ENCODE measurements at regions not wholly inside any gene's neighbourhood (a gene's known extent, or its start where the extent isn't known, plus 50 kb on each side); places are given as distances from the start of the nearest gene placed in this dataset.

- Histone ChIP-seq H3K4me2 (ENCODE audit: insufficient read depth, low read length) (no peak overlapping the region), H3K27ac (ENCODE audit: extremely low read depth, low read depth, low read length) (no peak overlapping the region), H4K20me1 (replicated peaks; ENCODE audit: control insufficient read depth, insufficient read depth, low read length) (no peaks in the 10 kb centered on the region), H3K79me2 (ENCODE audit: control insufficient read depth, insufficient read depth, low read length) (no peaks in the 10 kb centered on the region), H3K4me3 (no peak overlapping the region), H3K9ac (ENCODE audit: insufficient read depth in 1 of 2, low read depth in 2 of 2, low read length in 2 of 2) (no peak overlapping the region), H3K36me3 (ENCODE audit: control insufficient read depth, insufficient read depth, low read length) (no peaks in the 10 kb centered on the region), H3K9me3 (replicated peaks; ENCODE audit: control insufficient read depth, insufficient read depth, low read depth, low read length) (no peaks in the 10 kb centered on the region), H2AFZ (ENCODE audit: low read depth, low read length) (no peak overlapping the region), H3K27me3 (ENCODE audit: control insufficient read depth in 2 of 2, insufficient read depth in 2 of 2, low read length in 2 of 2) (peaks cover 2 to 12% of the 10 kb centered on the region in 2 experiments; a peak in 4 of 5 replicates), H3K9me1 (ENCODE audit: control insufficient read depth, insufficient read depth, low read length) (no peaks in the 10 kb centered on the region), H3K4me1 (replicated peaks in 1 of 2; ENCODE audit: control insufficient read depth in 2 of 2, insufficient read depth in 2 of 2, low read length in 2 of 2) (no peaks in the 10 kb centered on the region; a peak in 1 of 5 replicates)
- ATAC-seq (no peak), FAIRE-seq (no peak), DNase-seq (ENCODE audit: extremely low read depth in 1 of 4, low spot score in 3 of 4) (no peak)
- ChIA-PET CTCF (ENCODE audit: low intra/inter-chr PET ratio) (no interaction called here), POLR2A (no interaction called here)
- WGBS (ENCODE audit: insufficient coverage, low coverage, missing lambda C conversion rate), result 5% methylated on average over 5 of the region's 5 CpGs
- BruUV-seq (replicated peaks), result no TSS peak
- intact Hi-C loops (cut with micrococcal nuclease) (no loop called here), in situ Hi-C loops (cut with MboI) (no loop called here)
- TF ChIP-seq ELF2 (CRISPR knock-in tag; IDR thresholded peaks at IDR 0.05) (no peak), TFAM (CRISPR knock-in tag; conservative IDR thresholded peaks at IDR 0.05) (no peak), MEF2A (IDR thresholded peaks at IDR 0.05; ENCODE audit: control insufficient read depth, low read depth, low read length) (no peak), NCOA6 (IDR thresholded peaks at IDR 0.05) (no peak), CC2D1A (IDR thresholded peaks at IDR 0.05) (no peak), ZNF778 (CRISPR knock-in tag; IDR thresholded peaks at IDR 0.05) (no peak), EP300 (IDR thresholded peaks at IDR 0.05; ENCODE audit: low read length) (no peak), BRD4 (IDR thresholded peaks at IDR 0.05) (no peak), ETV1 (tag; conservative IDR thresholded peaks at IDR 0.05; ENCODE audit: low read depth) (no peak), SIN3A (IDR thresholded peaks at IDR 0.05; ENCODE audit: borderline replicate concordance in 2 of 2, control insufficient read depth in 1 of 2, low read depth in 2 of 2, low read length in 2 of 2) (no peak)
- TF ChIP-seq, protein P1, sequence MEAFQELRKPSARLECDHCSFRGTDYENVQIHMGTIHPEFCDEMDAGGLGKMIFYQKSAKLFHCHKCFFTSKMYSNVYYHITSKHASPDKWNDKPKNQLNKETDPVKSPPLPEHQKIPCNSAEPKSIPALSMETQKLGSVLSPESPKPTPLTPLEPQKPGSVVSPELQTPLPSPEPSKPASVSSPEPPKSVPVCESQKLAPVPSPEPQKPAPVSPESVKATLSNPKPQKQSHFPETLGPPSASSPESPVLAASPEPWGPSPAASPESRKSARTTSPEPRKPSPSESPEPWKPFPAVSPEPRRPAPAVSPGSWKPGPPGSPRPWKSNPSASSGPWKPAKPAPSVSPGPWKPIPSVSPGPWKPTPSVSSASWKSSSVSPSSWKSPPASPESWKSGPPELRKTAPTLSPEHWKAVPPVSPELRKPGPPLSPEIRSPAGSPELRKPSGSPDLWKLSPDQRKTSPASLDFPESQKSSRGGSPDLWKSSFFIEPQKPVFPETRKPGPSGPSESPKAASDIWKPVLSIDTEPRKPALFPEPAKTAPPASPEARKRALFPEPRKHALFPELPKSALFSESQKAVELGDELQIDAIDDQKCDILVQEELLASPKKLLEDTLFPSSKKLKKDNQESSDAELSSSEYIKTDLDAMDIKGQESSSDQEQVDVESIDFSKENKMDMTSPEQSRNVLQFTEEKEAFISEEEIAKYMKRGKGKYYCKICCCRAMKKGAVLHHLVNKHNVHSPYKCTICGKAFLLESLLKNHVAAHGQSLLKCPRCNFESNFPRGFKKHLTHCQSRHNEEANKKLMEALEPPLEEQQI (IDR thresholded peaks at IDR 0.05), result no peak
- TF ChIP-seq, protein P2, sequence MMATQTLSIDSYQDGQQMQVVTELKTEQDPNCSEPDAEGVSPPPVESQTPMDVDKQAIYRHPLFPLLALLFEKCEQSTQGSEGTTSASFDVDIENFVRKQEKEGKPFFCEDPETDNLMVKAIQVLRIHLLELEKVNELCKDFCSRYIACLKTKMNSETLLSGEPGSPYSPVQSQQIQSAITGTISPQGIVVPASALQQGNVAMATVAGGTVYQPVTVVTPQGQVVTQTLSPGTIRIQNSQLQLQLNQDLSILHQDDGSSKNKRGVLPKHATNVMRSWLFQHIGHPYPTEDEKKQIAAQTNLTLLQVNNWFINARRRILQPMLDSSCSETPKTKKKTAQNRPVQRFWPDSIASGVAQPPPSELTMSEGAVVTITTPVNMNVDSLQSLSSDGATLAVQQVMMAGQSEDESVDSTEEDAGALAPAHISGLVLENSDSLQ (IDR thresholded peaks at IDR 0.05), result no peak
These were observed 262.6 kb downstream of the PCNX1 start for GRCh38 chr14:71169861-71170260.

Data from K562 (cell line).